GM21825 (cell line): ENCODE measurements at regions not wholly inside any gene's neighbourhood (a gene's known extent, or its start where the extent isn't known, plus 50 kb on each side); places are given as distances from the start of the nearest gene placed in this dataset.

Experiments
- ATAC-seq: cut with Tn5 transposase; IDR thresholded peaks from one replicate; pipeline ENCODE4 v1.9.1; 2021; ENCODE audit warnings: mild to moderate bottlenecking, moderate library complexity; ENCODE audit not compliant: unreplicated experiment

DNA sequence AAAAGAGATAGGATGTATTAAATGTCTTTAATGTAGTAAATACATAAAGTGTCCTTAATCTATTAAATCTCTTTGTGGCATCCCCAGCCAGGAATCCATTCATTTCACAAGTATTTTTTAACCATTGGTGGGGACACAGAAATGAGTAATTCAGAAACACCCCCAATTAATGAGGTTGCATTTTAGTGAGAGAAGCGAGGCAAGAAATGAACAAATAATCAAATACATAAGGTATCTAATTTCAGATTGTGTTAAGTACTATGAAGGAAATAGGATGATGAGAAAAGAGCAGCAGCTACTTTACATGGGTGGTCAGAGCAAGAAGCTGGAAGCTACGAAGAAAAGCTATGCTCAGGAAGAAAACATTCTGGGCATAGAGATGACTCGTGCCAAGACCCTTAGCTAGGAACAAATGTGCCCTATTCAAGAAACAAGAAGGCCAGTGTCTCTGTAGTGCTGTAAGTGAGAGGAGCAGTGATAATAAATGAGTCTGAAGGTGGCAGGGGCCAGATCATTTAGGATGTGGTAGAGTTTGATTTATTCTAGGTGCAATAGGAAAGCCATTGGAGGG, 60.5 kb upstream of the IGF1 start:
- no peak for ATAC-seq

DNA sequence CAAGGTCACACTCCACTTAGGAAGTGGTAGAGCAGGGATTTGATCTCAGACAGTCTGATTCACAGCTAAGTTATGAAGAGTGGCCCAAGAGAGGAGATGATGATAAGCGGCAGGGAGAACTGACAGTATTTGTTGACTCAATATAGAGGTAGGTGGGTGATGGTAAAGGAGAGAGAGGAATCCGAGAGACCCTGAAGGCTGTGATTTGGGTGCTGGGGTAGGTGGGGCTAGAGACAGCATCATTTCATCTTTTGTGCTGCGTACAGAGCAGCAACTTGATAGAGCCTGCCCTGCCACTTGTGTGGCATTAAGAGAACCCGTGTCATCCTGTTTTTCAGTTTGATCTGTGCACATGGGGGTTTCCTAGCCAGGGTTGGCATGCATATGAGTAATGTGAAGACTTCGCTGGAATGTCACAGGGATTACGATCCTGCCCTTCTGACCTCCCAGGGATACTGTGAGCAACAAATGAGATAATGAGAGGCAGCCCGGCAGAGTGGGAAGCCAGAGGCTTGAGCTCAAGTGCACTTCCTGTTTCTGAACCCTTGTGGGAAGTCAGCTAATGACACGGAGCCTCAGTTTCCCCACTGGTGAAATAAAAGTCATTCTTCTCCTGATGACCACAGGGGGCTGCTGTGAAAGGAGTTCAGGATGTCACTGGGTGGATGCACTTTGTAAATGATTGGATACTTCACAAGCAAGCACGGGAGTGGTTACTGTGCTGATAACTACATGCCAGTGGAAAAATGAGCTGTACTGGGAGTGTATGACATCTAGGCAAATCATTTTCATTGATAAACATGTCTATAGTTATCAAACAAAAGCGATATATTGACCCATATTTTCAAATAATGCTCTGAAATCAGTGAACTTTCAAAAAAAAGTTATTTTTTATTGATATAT, 59.5 kb upstream of the IGF1 start:
- ATAC-seq, result no peak

DNA sequence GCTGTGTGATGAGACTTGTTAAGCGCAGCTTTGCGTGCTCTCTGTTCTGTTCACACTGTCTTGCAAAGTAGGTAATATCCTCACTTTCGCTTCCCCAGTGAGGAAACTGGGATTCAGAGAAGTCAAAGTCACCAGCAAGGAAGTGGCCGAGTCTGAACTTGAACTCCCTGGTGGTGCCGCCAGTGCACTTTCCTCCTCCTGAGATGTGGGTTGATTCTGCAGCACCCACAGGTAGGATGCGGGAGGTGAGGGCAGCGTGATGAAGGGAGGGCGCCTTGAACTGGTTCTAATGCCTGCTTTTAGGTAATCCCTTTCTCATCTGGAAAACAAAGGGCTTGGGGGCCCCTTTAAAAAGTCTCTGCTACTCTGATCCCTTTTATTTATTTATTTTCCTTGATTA, 54.9 kb upstream of the IGF1 start:
- ATAC-seq, result no peak

DNA sequence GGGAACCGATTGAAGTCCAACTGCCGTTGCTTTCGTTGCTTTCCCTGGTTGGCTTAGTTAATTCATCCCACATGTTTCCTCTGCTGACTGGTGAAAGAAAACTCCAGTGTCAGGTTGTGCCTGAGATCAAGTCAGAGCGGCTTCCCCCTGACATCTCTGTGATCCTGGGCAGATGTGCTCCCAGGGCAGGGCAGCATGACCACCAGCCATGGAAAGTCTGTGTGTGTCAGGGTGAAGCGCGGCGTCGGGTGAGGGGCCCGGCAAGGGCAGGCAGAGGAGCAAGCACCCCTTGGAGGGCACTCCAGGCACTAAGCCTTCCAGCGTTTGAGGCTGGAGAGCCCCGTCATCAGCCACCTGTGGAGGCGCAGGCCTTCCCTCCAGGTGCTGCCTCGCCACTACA, 54.5 kb upstream of the IGF1 start:
- ATAC-seq, result no peak

DNA sequence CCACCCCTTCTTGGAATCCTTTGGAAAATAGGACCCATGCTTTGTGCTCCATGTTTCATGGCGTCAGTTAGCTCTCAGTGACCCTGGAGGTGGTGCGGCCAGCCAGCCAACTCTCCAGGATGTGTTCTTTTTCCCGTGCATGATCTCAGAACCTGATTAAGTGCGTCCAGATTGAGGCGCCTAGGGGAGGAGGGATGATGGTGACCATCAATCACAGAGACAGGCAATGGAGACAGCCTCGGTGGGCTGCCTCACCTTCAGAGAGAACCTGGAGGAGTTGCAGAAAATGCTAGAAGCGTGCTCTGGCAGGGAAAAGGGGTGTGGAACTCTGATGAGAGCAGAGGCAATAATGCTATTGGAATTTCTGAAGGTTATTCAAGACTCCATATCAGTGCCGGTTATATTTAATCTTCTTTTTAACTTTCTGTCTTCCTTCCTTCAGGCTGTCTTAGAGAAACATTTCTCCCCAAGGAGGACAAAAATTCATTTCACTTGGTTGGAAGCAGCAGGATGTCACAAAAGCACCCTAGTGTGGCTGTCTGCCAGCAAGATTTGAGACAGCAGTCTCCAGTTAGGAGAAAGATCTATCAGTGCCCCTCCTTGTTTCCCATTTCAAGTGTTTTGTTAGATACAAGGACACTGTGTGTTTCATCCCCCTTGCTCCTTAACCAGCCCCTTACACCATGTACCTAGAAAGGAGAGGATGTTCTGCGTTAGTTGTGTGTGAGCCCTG, 53.3 kb upstream of the IGF1 start:
- ATAC-seq, result no peak
